Smooth muscle cell (in vitro differentiated cells): ENCODE measurements at regions not wholly inside any gene's neighbourhood (a gene's known extent, or its start where the extent isn't known, plus 50 kb on each side); places are given as distances from the start of the nearest gene placed in this dataset.

Source experiments
- DNase-seq: peaks from one replicate; lab custom pipeline; 2025; ENCODE audit not compliant: unreplicated experiment; lab: John Stamatoyannopoulos, UW
- H2AFZ ChIP-seq: fragments of 200-600 bp; sonication (generic); 2 replicates; pipeline ENCODE4 v1.6.0; 2016; ENCODE audit warnings: antibody characterized with exemption, low read depth, mild to moderate bottlenecking
- H3F3A ChIP-seq: fragments of 200-600 bp; sonication (generic); 2 replicates; pipeline ENCODE4 v1.6.0; 2017; ENCODE audit warnings: antibody characterized with exemption, low read depth
- H3K27ac ChIP-seq: fragments of 200-600 bp; sonication (generic); 2 replicates; pipeline ENCODE4 v1.5.1; 2016; ENCODE audit warnings: low read depth, mild to moderate bottlenecking
- H3K27me3 ChIP-seq: fragments of 200-600 bp; sonication (generic); 2 replicates; pipeline ENCODE4 v1.6.1; 2016; ENCODE audit warnings: low read depth, mild to moderate bottlenecking
- H3K36me3 ChIP-seq: fragments of 200-600 bp; sonication (generic); 2 replicates; pipeline ENCODE4 v1.5.1; 2016; ENCODE audit warnings: low read depth
- H3K4me1 ChIP-seq: fragments of 200-600 bp; sonication (generic); 2 replicates; pipeline ENCODE4 v1.5.1; 2016; ENCODE audit warnings: low read depth
- H3K4me2 ChIP-seq: fragments of 200-600 bp; sonication (generic); 2 replicates; pipeline ENCODE4 v1.6.0; 2016; ENCODE audit warnings: mild to moderate bottlenecking
- H3K4me3 ChIP-seq: fragments of 200-600 bp; sonication (generic); 2 replicates; pipeline ENCODE4 v1.5.1; 2016; ENCODE audit warnings: mild to moderate bottlenecking
- H3K79me2 ChIP-seq: fragments of 200-600 bp; sonication (generic); 2 replicates; pipeline ENCODE4 v1.6.0; 2016; ENCODE audit warnings: low read depth, mild to moderate bottlenecking
- H3K9ac ChIP-seq: fragments of 200-600 bp; sonication (generic); 2 replicates; pipeline ENCODE4 v1.6.0; 2016; ENCODE audit warnings: low read depth
- H3K9me3 ChIP-seq: fragments of 200-600 bp; sonication (generic); replicated peaks from 2 replicates; pipeline ENCODE4 v1.5.1; 2016; ENCODE audit warnings: low read depth
- H4K20me1 ChIP-seq: fragments of 200-600 bp; sonication (generic); 2 replicates; pipeline ENCODE4 v1.6.0; 2016; ENCODE audit warnings: low read depth
- CTCF ChIP-seq: fragments of 200-600 bp; sonication (generic); IDR thresholded peaks from 2 replicates; pipeline ENCODE4 v1.5.1; 2017; ENCODE audit warnings: borderline replicate concordance, mild to moderate bottlenecking, antibody characterized with exemption; ENCODE audit not compliant: insufficient read depth, poor library complexity, severe bottlenecking
- WGBS: methylation state at CpG from one replicate; pipeline ENCODE4 v1.1.7; 2016; ENCODE audit warnings: low lambda C conversion rate; 5-methylcytosine and 5-hydroxymethylcytosine counted together

GRCh38 chr10:123485341-123485960 lies 180.7 kb upstream of the GPR26 start:
- no peaks in the 10 kb centered on the region for H3F3A ChIP-seq
- H3K4me1 ChIP-seq, result peaks cover 28% of the 10 kb centered on the region
- DNase-seq, result no peak
- no peak overlapping the region for H3K27ac ChIP-seq
- no peak for TF ChIP-seq CTCF
- H3K9ac ChIP-seq, result no peak overlapping the region
- no peaks in the 10 kb centered on the region for H3K9me3 ChIP-seq
- H2AFZ ChIP-seq, result no peak overlapping the region
- H3K27me3 ChIP-seq, result no peaks in the 10 kb centered on the region
- H3K36me3 ChIP-seq, result no peaks in the 10 kb centered on the region
- WGBS, result 86% methylated on average over 7 of the region's 7 CpGs
- H3K79me2 ChIP-seq, result no peaks in the 10 kb centered on the region
- no peak overlapping the region for H3K4me3 ChIP-seq
- H3K4me2 ChIP-seq, result no peak overlapping the region
- H4K20me1 ChIP-seq, result no peaks in the 10 kb centered on the region

- no peaks in the 10 kb centered on the region for H4K20me1 ChIP-seq
- H3F3A ChIP-seq, result no peaks in the 10 kb centered on the region
- H3K79me2 ChIP-seq, result no peaks in the 10 kb centered on the region
- H3K27me3 ChIP-seq, result no peaks in the 10 kb centered on the region
- H2AFZ ChIP-seq, result no peak overlapping the region
- DNase-seq, result no peak
- no peak for TF ChIP-seq CTCF
- H3K9ac ChIP-seq, result no peak overlapping the region
- WGBS, result 80% methylated on average over 4 of the region's 4 CpGs
- H3K4me1 ChIP-seq, result peaks cover 20% of the 10 kb centered on the region
- no peaks in the 10 kb centered on the region for H3K9me3 ChIP-seq
- H3K36me3 ChIP-seq, result no peaks in the 10 kb centered on the region
- H3K27ac ChIP-seq, result no peak overlapping the region
- H3K4me2 ChIP-seq, result no peak overlapping the region
- no peak overlapping the region for H3K4me3 ChIP-seq
Measured at GRCh38 chr10:123488436-123488835, 177.7 kb upstream of the GPR26 start.

GRCh38 chr10:123491364-123491763 lies 174.8 kb upstream of the GPR26 start:
- H3K4me3 ChIP-seq, result no peak overlapping the region
- H3K79me2 ChIP-seq, result no peaks in the 10 kb centered on the region
- H3K9ac ChIP-seq, result no peak overlapping the region
- DNase-seq, result no peak
- no peaks in the 10 kb centered on the region for H4K20me1 ChIP-seq
- H3F3A ChIP-seq, result no peaks in the 10 kb centered on the region
- no peak overlapping the region for H3K27ac ChIP-seq
- no peaks in the 10 kb centered on the region for H3K36me3 ChIP-seq
- H3K4me1 ChIP-seq, result peaks cover 17% of the 10 kb centered on the region
- H2AFZ ChIP-seq, result no peak overlapping the region
- 91% methylated on average over 6 of the region's 6 CpGs for WGBS
- TF ChIP-seq CTCF, result no peak
- H3K4me2 ChIP-seq, result no peak overlapping the region
- no peaks in the 10 kb centered on the region for H3K27me3 ChIP-seq
- no peaks in the 10 kb centered on the region for H3K9me3 ChIP-seq

- TF ChIP-seq CTCF, result no peak
- Histone ChIP-seq H3K9ac (no peak overlapping the region), H3K4me1 (peaks cover 17% of the 10 kb centered on the region), H3K4me2 (no peak overlapping the region), H3K27me3 (no peaks in the 10 kb centered on the region), H3K27ac (no peak overlapping the region), H3K36me3 (no peaks in the 10 kb centered on the region), H3K79me2 (no peaks in the 10 kb centered on the region), H3K4me3 (no peak overlapping the region), H4K20me1 (no peaks in the 10 kb centered on the region), H3K9me3 (no peaks in the 10 kb centered on the region), H3F3A (no peaks in the 10 kb centered on the region), H2AFZ (no peak overlapping the region)
- DNase-seq, result no peak
- WGBS, result 75% methylated on average over 14 of the region's 14 CpGs
Measured at GRCh38 chr10:123492016-123492415, 174.1 kb upstream of the GPR26 start.
